H1 (cell line): ENCODE measurements at regions not wholly inside any gene's neighbourhood (a gene's known extent, or its start where the extent isn't known, plus 50 kb on each side); places are given as distances from the start of the nearest gene placed in this dataset.

ENCODE experiments used
- TF ChIP-seq, protein P1 (sequence below): IDR thresholded peaks from 2 replicates; pipeline ENCODE4 v1.6.1; 2011; ENCODE audit warnings: low read length, improper control_type of control experiment

DNA sequence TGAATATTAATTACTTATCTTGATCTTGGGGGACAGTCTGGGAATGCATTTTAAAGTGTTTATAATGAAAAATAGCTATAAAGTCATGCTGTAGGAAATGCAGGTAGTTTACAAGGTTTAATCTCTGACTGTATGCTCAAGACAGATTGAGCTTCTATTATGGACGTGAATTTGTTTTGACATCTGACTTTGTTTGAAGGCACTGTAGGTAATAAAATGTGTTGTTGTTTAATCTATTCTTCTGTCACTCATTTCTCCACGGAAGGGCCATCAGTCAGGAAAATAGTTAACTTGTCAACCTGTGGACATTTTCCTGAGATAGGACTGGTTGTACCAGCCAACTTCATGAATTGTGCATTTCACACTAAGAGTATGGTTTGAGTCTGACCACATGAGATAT is 893.1 kb upstream of the SLITRK6 start (continued):
- TF ChIP-seq, protein P1, sequence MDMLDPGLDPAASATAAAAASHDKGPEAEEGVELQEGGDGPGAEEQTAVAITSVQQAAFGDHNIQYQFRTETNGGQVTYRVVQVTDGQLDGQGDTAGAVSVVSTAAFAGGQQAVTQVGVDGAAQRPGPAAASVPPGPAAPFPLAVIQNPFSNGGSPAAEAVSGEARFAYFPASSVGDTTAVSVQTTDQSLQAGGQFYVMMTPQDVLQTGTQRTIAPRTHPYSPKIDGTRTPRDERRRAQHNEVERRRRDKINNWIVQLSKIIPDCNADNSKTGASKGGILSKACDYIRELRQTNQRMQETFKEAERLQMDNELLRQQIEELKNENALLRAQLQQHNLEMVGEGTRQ, result no peak
- TF ChIP-seq, all 59 proteins: peak for 0
